ENCODE measurements at regions not wholly inside any gene's neighbourhood (a gene's known extent, or its start where the extent isn't known, plus 50 kb on each side); places are given as distances from the start of the nearest gene placed in this dataset.

DNA sequence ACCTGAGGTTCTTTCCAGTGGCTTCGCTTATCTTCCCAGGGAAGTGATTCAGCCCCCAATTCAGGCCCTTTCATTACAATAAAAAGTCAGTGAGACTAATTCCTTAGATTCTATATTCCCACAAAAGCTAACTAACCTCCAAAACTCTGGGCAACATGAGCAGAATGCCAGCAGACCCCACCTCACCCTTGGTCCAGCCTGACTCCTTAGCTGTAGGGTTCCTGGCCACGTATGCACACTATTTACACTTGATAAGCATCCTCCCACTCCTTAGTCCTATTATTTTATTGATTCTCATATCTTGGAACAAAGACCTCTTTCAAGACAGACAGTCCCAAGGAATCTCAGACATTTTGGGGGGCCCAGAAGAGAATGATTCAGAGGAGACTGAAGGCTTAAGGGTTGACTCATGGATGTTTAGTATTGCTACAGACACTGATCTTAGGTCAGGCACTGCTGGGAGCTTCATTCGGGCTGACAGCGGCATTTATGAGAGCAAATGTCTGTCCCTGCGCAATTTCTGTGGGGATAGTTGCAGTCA is 162.6 kb upstream of the GDF10 start:
- Mint-ChIP-seq H3K27ac (no peak overlapping the region), H3K36me3 (no peaks in the 10 kb centered on the region), H3K4me3 (no peak overlapping the region), H3K4me1 (peaks cover 28% of the 10 kb centered on the region), H3K9me3 (peaks cover 0 to 9% (median 0%) of the 10 kb centered on the region in 7 donors), H3K27me3 (ENCODE audit: low read depth in 3 of 3) (peaks cover 0 to 7% (median 1%) of the 10 kb centered on the region in 3 donors)
- Histone ChIP-seq H3K4me2 (replicated peaks; ENCODE audit: extremely low read depth, low read length, poor library complexity, severe bottlenecking) (no peak overlapping the region), H3K9me3 (replicated peaks in 1 of 2; ENCODE audit: control insufficient read depth in 1 of 2, insufficient read depth in 1 of 2, low read length in 2 of 2) (peaks cover 0 to 4% of the 10 kb centered on the region in 2 donors), H2AFZ (ENCODE audit: insufficient read depth, low read depth, low read length, poor library complexity, severe bottlenecking) (no peak overlapping the region), H3K9ac (ENCODE audit: insufficient read depth, low read length, poor library complexity, severe bottlenecking) (no peak overlapping the region), H4K20me1 (ENCODE audit: insufficient read depth, low read length) (no peaks in the 10 kb centered on the region), H3K4me3 (replicated peaks in 1 of 3; ENCODE audit: low read depth in 2 of 3, low read length in 3 of 3) (no peak overlapping the region), H3K79me2 (ENCODE audit: insufficient read depth, low read length) (no peaks in the 10 kb centered on the region), H3K27ac (ENCODE audit: low read depth in 1 of 2, low read length in 2 of 2) (no peak overlapping the region), H3K36me3 (replicated peaks in 1 of 2; ENCODE audit: control insufficient read depth in 1 of 2, insufficient read depth in 2 of 2, low read length in 2 of 2) (no peaks in the 10 kb centered on the region), H3K27me3 (ENCODE audit: control insufficient read depth in 2 of 2, insufficient read depth in 2 of 2, low read length in 2 of 2) (no peaks in the 10 kb centered on the region), H3K4me1 (ENCODE audit: control insufficient read depth in 1 of 2, insufficient read depth in 2 of 2, low read length in 2 of 2) (peaks cover 27 to 29% of the 10 kb centered on the region in 2 donors)
- TF ChIP-seq, protein P1, sequence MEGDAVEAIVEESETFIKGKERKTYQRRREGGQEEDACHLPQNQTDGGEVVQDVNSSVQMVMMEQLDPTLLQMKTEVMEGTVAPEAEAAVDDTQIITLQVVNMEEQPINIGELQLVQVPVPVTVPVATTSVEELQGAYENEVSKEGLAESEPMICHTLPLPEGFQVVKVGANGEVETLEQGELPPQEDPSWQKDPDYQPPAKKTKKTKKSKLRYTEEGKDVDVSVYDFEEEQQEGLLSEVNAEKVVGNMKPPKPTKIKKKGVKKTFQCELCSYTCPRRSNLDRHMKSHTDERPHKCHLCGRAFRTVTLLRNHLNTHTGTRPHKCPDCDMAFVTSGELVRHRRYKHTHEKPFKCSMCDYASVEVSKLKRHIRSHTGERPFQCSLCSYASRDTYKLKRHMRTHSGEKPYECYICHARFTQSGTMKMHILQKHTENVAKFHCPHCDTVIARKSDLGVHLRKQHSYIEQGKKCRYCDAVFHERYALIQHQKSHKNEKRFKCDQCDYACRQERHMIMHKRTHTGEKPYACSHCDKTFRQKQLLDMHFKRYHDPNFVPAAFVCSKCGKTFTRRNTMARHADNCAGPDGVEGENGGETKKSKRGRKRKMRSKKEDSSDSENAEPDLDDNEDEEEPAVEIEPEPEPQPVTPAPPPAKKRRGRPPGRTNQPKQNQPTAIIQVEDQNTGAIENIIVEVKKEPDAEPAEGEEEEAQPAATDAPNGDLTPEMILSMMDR (IDR thresholded peaks at IDR 0.05) = no peak
- WGBS (ENCODE audit: insufficient coverage) = 96% methylated on average over 5 of the region's 5 CpGs
- peak in 1 of 3 donors; percentile 23 for DNase-seq
- intact Hi-C loops (cut with micrococcal nuclease) = loop anchor here in 1 of 2 donors (10.0 kb wide), 1 partner anchor 47 kb away; no protein-coding TSS in a partner anchor

DNA sequence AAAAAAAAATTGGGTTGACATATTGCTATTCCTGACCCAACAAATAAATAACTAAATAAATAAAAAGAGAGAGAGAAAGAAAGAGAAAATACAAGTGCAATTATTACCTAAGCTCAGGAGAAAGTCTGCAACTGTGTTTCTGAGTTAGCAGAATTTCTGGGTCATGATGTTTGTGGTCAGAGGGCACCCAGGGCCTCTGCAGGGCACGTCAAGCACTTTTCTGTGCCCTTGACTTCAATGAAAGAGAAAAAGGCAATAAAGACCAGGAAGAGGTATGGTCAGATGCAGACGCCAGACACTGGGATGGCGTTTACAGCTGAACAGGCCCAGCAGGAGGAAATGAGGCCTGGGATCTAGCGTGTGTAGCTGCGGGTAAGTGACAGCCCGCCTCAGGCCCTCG is 160.9 kb upstream of the GDF10 start:
- H3K4me3 Mint-ChIP-seq = no peak overlapping the region
- H3K9me3 ChIP-seq (replicated peaks in 1 of 2; ENCODE audit: control insufficient read depth in 1 of 2, insufficient read depth in 1 of 2, low read length in 2 of 2) = peaks cover 0 to 4% of the 10 kb centered on the region in 2 donors
- H4K20me1 ChIP-seq (ENCODE audit: insufficient read depth, low read length) = no peaks in the 10 kb centered on the region
- no peak for DNase-seq
- H3K4me1 Mint-ChIP-seq = peaks cover 14% of the 10 kb centered on the region
- no peak overlapping the region for H3K27ac ChIP-seq (ENCODE audit: low read depth in 1 of 2, low read length in 2 of 2)
- TF ChIP-seq, protein P1 (IDR thresholded peaks at IDR 0.05) = no peak
- peaks cover 14% of the 10 kb centered on the region in 2 donors for H3K4me1 ChIP-seq (ENCODE audit: control insufficient read depth in 1 of 2, insufficient read depth in 2 of 2, low read length in 2 of 2)
- H3K27ac Mint-ChIP-seq = peak overlapping the region in 1 of 7 donors; percentile 64
- H3K4me2 ChIP-seq (replicated peaks; ENCODE audit: extremely low read depth, low read length, poor library complexity, severe bottlenecking) = no peak overlapping the region
- no peaks in the 10 kb centered on the region for H3K27me3 ChIP-seq (ENCODE audit: control insufficient read depth in 2 of 2, insufficient read depth in 2 of 2, low read length in 2 of 2)
- H3K27me3 Mint-ChIP-seq (ENCODE audit: low read depth in 3 of 3) = peaks cover 1 to 4% (median 1%) of the 10 kb centered on the region in 3 donors
- intact Hi-C loops (cut with micrococcal nuclease) = loop anchor here in 1 of 2 donors (10.0 kb wide), 1 partner anchor 46 kb away; no protein-coding TSS in a partner anchor
- no peaks in the 10 kb centered on the region for H3K36me3 Mint-ChIP-seq
- no peak overlapping the region for H3K9ac ChIP-seq (ENCODE audit: insufficient read depth, low read length, poor library complexity, severe bottlenecking)
- 65% methylated on average over 7 of the region's 7 CpGs for WGBS (ENCODE audit: insufficient coverage)
- H3K4me3 ChIP-seq (replicated peaks in 1 of 3; ENCODE audit: low read depth in 2 of 3, low read length in 3 of 3) = no peak overlapping the region
- H3K36me3 ChIP-seq (replicated peaks in 1 of 2; ENCODE audit: control insufficient read depth in 1 of 2, insufficient read depth in 2 of 2, low read length in 2 of 2) = no peaks in the 10 kb centered on the region
- peaks cover 0 to 8% (median 0%) of the 10 kb centered on the region in 7 donors for H3K9me3 Mint-ChIP-seq
- no peak overlapping the region for H2AFZ ChIP-seq (ENCODE audit: insufficient read depth, low read depth, low read length, poor library complexity, severe bottlenecking)
- no peaks in the 10 kb centered on the region for H3K79me2 ChIP-seq (ENCODE audit: insufficient read depth, low read length)
